WTC11 (cell line): ENCODE measurements at regions not wholly inside any gene's neighbourhood (a gene's known extent, or its start where the extent isn't known, plus 50 kb on each side); places are given as distances from the start of the nearest gene placed in this dataset.

Experiments
- CTCF ChIP-seq: fragments of 200-600 bp; IDR thresholded peaks from 2 replicates; pipeline ENCODE4 v1.8.0; 2022; ENCODE audit warnings: antibody characterized with exemption
- EMX1 ChIP-seq: fragments of 250-450 bp; sonication (Bioruptor Pico); IDR thresholded peaks from 2 replicates; pipeline ENCODE4 v1.8.0; 2021; ENCODE audit warnings: mild to moderate bottlenecking
- ETV6 ChIP-seq: sonication (generic); formaldehyde crosslinking; IDR thresholded peaks from 2 replicates; pipeline ENCODE4 v1.8.1; 2022; ENCODE audit warnings: mild to moderate bottlenecking, missing genetic modification reagents
- JUN ChIP-seq: sonication (generic); formaldehyde crosslinking; IDR thresholded peaks from 2 replicates; pipeline ENCODE4 v1.8.0; 2023; ENCODE audit warnings: mild to moderate bottlenecking, missing genetic modification reagents
- MAX ChIP-seq: sonication (generic); formaldehyde crosslinking; IDR thresholded peaks from 2 replicates; pipeline ENCODE4 v1.8.0; 2022; ENCODE audit warnings: mild to moderate bottlenecking, missing genetic modification reagents
- RORB ChIP-seq: fragments of 250-450 bp; sonication (Bioruptor Pico); IDR thresholded peaks from 2 replicates; pipeline ENCODE4 v1.9.0; 2021; ENCODE audit warnings: mild to moderate bottlenecking
- USF1 ChIP-seq: sonication (generic); formaldehyde crosslinking; IDR thresholded peaks from 2 replicates; pipeline ENCODE4 v1.8.0; 2022; ENCODE audit warnings: mild to moderate bottlenecking, missing genetic modification reagents
- ZNF263 ChIP-seq: sonication (generic); formaldehyde crosslinking; IDR thresholded peaks from 2 replicates; pipeline ENCODE4 v1.8.1; 2022; ENCODE audit warnings: low read depth, mild to moderate bottlenecking, moderate library complexity, missing genetic modification reagents
- ZNF671 ChIP-seq: fragments of 250-450 bp; sonication (Bioruptor Pico); IDR thresholded peaks from 2 replicates; pipeline ENCODE4 v1.8.0; 2021; ENCODE audit warnings: mild to moderate bottlenecking

- TF ChIP-seq EMX1 (CRISPR knock-in tag) (no peak), CTCF (no peak), ZNF671 (CRISPR knock-in tag) (no peak), JUN (CRISPR knock-in tag) (no peak), ETV6 (CRISPR knock-in tag) (no peak), ZNF263 (CRISPR knock-in tag) (no peak), MAX (CRISPR knock-in tag) (no peak), RORB (CRISPR knock-in tag) (no peak), USF1 (CRISPR knock-in tag) (no peak)
Measured at GRCh38 chr14:53247596-53248370, 94.7 kb upstream of the DDHD1 start.
